ENCODE measurements at regions not wholly inside any gene's neighbourhood (a gene's known extent, or its start where the extent isn't known, plus 50 kb on each side); places are given as distances from the start of the nearest gene placed in this dataset.

DNA sequence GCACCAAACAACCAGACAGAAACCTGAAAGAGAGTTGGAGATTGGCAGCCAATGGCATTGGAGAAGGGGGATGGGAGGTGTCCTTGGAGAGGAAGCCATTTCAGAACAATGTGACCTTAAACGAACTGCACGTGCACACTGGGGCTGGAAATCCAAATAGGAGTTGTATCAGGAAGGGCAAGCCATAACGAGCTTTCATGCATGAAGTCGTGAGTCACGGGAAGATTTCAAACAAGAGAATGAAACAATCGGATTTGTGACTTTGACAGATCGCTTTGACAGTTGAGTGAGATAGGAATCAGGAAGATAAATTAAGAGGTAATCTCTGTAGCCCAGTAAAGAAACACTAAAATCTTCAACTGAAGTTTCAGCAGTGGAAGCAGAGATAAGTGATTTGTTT lies 445.8 kb upstream of the ZP4 start:
- no peak overlapping the region for H3K9ac ChIP-seq (replicated peaks; ENCODE audit: extremely low read depth, insufficient read depth, low read length)
- no peaks in the 10 kb centered on the region for H3K4me1 ChIP-seq (ENCODE audit: control insufficient read depth, extremely low read depth, insufficient read depth, low read length)
- no peaks in the 10 kb centered on the region for H3K27me3 ChIP-seq (ENCODE audit: control insufficient read depth in 2 of 2, insufficient read depth in 2 of 2, low read length in 2 of 2)
- ChIA-PET POLR2A (no interaction called here), CTCF (no interaction called here)
- no peaks in the 10 kb centered on the region for H3K9me1 ChIP-seq (replicated peaks; ENCODE audit: control insufficient read depth, extremely low read depth, insufficient read depth, low read length)
- dilution Hi-C loops (cut with MboI; ENCODE audit: extremely low pct_ligation_motif_present, low sequenced_read_pairs) (no loop called here), intact Hi-C loops (cut with micrococcal nuclease) (no loop called here)
- H3K4me3 ChIP-seq (replicated peaks in 1 of 3; ENCODE audit: insufficient read depth in 1 of 3, low read depth in 1 of 3, low read length in 3 of 3): no peak overlapping the region
- no peak overlapping the region for H3K4me2 ChIP-seq (ENCODE audit: insufficient read depth, low read length)
- DNase-seq (ENCODE audit: low read depth, low spot score) (no peak), FAIRE-seq (no peak)
- no peak overlapping the region for H3K27ac ChIP-seq (ENCODE audit: insufficient read depth, low read depth, low read length)
- no peak for TF ChIP-seq FOS (IDR thresholded peaks at IDR 0.05; ENCODE audit: borderline replicate concordance, insufficient read depth, low read length)
- TF ChIP-seq GATA2 (IDR thresholded peaks at IDR 0.05; ENCODE audit: insufficient read depth, insufficient read length, low read depth, low read length): no peak
- no peak for TF ChIP-seq POLR2AphosphoS5 (IDR thresholded peaks at IDR 0.05; ENCODE audit: insufficient read depth, low read depth, low read length)
- TF ChIP-seq JUN (IDR thresholded peaks at IDR 0.05; ENCODE audit: borderline replicate concordance, insufficient read depth, insufficient read length, low read depth): no peak
- TF ChIP-seq, protein P1, sequence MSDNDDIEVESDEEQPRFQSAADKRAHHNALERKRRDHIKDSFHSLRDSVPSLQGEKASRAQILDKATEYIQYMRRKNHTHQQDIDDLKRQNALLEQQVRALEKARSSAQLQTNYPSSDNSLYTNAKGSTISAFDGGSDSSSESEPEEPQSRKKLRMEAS (IDR thresholded peaks at IDR 0.05; ENCODE audit: insufficient read depth, insufficient read length): no peak
- TF ChIP-seq, protein P2, sequence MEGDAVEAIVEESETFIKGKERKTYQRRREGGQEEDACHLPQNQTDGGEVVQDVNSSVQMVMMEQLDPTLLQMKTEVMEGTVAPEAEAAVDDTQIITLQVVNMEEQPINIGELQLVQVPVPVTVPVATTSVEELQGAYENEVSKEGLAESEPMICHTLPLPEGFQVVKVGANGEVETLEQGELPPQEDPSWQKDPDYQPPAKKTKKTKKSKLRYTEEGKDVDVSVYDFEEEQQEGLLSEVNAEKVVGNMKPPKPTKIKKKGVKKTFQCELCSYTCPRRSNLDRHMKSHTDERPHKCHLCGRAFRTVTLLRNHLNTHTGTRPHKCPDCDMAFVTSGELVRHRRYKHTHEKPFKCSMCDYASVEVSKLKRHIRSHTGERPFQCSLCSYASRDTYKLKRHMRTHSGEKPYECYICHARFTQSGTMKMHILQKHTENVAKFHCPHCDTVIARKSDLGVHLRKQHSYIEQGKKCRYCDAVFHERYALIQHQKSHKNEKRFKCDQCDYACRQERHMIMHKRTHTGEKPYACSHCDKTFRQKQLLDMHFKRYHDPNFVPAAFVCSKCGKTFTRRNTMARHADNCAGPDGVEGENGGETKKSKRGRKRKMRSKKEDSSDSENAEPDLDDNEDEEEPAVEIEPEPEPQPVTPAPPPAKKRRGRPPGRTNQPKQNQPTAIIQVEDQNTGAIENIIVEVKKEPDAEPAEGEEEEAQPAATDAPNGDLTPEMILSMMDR (IDR thresholded peaks at IDR 0.05; ENCODE audit: extremely low read depth in 1 of 2, insufficient read depth in 1 of 2, low read depth in 1 of 2, low read length in 2 of 2): no peak
- TF ChIP-seq EZH2 (IDR thresholded peaks at IDR 0.05; ENCODE audit: borderline replicate concordance, low read depth, low read length, severe bottlenecking): no peak
- TF ChIP-seq POLR2A (IDR thresholded peaks at IDR 0.05; ENCODE audit: low read depth, low read length): no peak
- no peak for TF ChIP-seq MYC (IDR thresholded peaks at IDR 0.05; ENCODE audit: low read depth, low read length)
- H3K79me2 ChIP-seq (ENCODE audit: control insufficient read depth, insufficient read depth, low read length): no peaks in the 10 kb centered on the region
- no TSS peak for BruUV-seq (replicated peaks)
- peaks cover 2% of the 10 kb centered on the region for H3K9me3 ChIP-seq (replicated peaks; ENCODE audit: control insufficient read depth, insufficient read depth, low read length)
- no peaks in the 10 kb centered on the region for H3K36me3 ChIP-seq (ENCODE audit: control insufficient read depth in 2 of 2, extremely low read depth in 1 of 2, insufficient read depth in 2 of 2, low read length in 2 of 2)
- no peak overlapping the region for H2AFZ ChIP-seq (ENCODE audit: low read depth, low read length)
- no peaks in the 10 kb centered on the region for H4K20me1 ChIP-seq (replicated peaks; ENCODE audit: control insufficient read depth, extremely low read depth, insufficient read depth, low read length)

Data from endothelial cell of umbilical vein (primary cell).